GM23248 (cell line): ENCODE measurements at regions not wholly inside any gene's neighbourhood (a gene's known extent, or its start where the extent isn't known, plus 50 kb on each side); places are given as distances from the start of the nearest gene placed in this dataset.

Source experiments
- EZH2 ChIP-seq: fragments of 200-600 bp; sonication (generic); IDR thresholded peaks from 2 replicates; pipeline ENCODE4 v1.6.1; 2018; ENCODE audit warnings: antibody characterized with exemption, mild to moderate bottlenecking; ENCODE audit not compliant: insufficient read depth, poor library complexity, severe bottlenecking
- EZH2phosphoT487 ChIP-seq: fragments of 200-600 bp; sonication (generic); IDR thresholded peaks from 2 replicates; pipeline ENCODE4 v1.6.1; 2018; ENCODE audit warnings: antibody characterized with exemption, moderate library complexity, mild to moderate bottlenecking, low read depth; ENCODE audit not compliant: insufficient read depth

DNA sequence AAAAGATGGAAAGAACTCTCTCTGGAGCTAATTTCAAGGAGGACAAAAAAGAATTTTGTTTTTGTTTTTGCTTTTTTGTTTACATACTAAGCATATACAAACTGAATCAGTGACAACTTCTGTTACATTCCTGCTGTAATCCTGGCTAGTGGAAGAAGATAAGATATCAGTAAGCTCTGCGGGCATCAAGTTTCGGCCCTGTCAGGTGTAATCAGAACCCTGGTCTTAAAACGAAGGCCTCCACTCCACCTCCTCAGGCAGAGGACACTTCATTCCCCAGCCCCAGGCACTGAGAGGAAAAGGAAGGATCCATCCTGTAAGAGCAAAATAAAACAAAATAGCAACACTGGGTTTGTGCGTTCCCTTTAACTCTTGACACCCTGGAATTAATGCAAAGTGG, 88.9 kb upstream of the ARHGAP29 start:
- no peak for TF ChIP-seq EZH2
- no peak for TF ChIP-seq EZH2phosphoT487
